Activated T-helper 17 cell treated with anti-CD3 and anti-CD28 coated beads, Interleukin-2, amount 50 U/mL, for 72 hours (primary cell): ENCODE measurements at regions not wholly inside any gene's neighbourhood (a gene's known extent, or its start where the extent isn't known, plus 50 kb on each side); places are given as distances from the start of the nearest gene placed in this dataset.

Experiments
- ATAC-seq: fragments of 150-1000 bp; cut with Tn5 transposase; replicated peaks from 2 replicates; pipeline ENCODE4 v1.10.0; 2021; ENCODE audit warnings: mild to moderate bottlenecking, moderate library complexity
- H3K27ac Mint-ChIP-seq: one replicate; pipeline ENCODE4 v1.8.0; 2022; ENCODE audit warnings: mixed read lengths
- H3K27me3 Mint-ChIP-seq: one replicate; pipeline ENCODE4 v1.8.0; 2022; ENCODE audit warnings: mixed read lengths
- H3K36me3 Mint-ChIP-seq: one replicate; pipeline ENCODE4 v1.8.0; 2022; ENCODE audit warnings: low read depth, mild to moderate bottlenecking, mixed read lengths
- H3K4me1 Mint-ChIP-seq: one replicate; pipeline ENCODE4 v1.8.0; 2022; ENCODE audit warnings: mixed read lengths
- H3K4me3 Mint-ChIP-seq: one replicate; pipeline ENCODE4 v1.8.0; 2022; ENCODE audit warnings: mild to moderate bottlenecking, mixed read lengths
- H3K9me3 Mint-ChIP-seq: one replicate; pipeline ENCODE4 v1.8.0; 2022; ENCODE audit warnings: mixed read lengths

GRCh38 chr3:64293121-64293520, 67.9 kb upstream of the PRICKLE2 start:
- Mint-ChIP-seq H3K36me3 (no peaks in the 10 kb centered on the region), H3K4me3 (no peak overlapping the region), H3K4me1 (no peaks in the 10 kb centered on the region), H3K27ac (no peak overlapping the region), H3K27me3 (peaks cover 3% of the 10 kb centered on the region), H3K9me3 (no peaks in the 10 kb centered on the region)
- no peak for ATAC-seq

- ATAC-seq = no peak
- H3K36me3 Mint-ChIP-seq = no peaks in the 10 kb centered on the region
- H3K4me3 Mint-ChIP-seq = no peak overlapping the region
- H3K27me3 Mint-ChIP-seq = peaks cover 3% of the 10 kb centered on the region
- H3K27ac Mint-ChIP-seq = no peak overlapping the region
- no peaks in the 10 kb centered on the region for H3K4me1 Mint-ChIP-seq
- H3K9me3 Mint-ChIP-seq = no peaks in the 10 kb centered on the region
Observed at GRCh38 chr3:64291956-64292355, 66.7 kb upstream of the PRICKLE2 start.

- Mint-ChIP-seq H3K9me3 (no peaks in the 10 kb centered on the region), H3K27me3 (peaks cover 3% of the 10 kb centered on the region), H3K36me3 (no peaks in the 10 kb centered on the region), H3K4me1 (no peaks in the 10 kb centered on the region), H3K4me3 (no peak overlapping the region), H3K27ac (no peak overlapping the region)
- ATAC-seq = no peak
Observed at GRCh38 chr3:64291345-64291744, 66.1 kb upstream of the PRICKLE2 start.

GRCh38 chr3:64290864-64291263, 65.6 kb upstream of the PRICKLE2 start:
- Mint-ChIP-seq H3K4me3 (no peak overlapping the region), H3K27ac (no peak overlapping the region), H3K27me3 (peaks cover 3% of the 10 kb centered on the region), H3K36me3 (no peaks in the 10 kb centered on the region), H3K4me1 (no peaks in the 10 kb centered on the region), H3K9me3 (no peaks in the 10 kb centered on the region)
- ATAC-seq = no peak

GRCh38 chr3:64290161-64290560, 64.9 kb upstream of the PRICKLE2 start:
- no peaks in the 10 kb centered on the region for H3K36me3 Mint-ChIP-seq
- H3K4me1 Mint-ChIP-seq = no peaks in the 10 kb centered on the region
- ATAC-seq = no peak
- no peak overlapping the region for H3K27ac Mint-ChIP-seq
- H3K4me3 Mint-ChIP-seq = no peak overlapping the region
- peaks cover 3% of the 10 kb centered on the region for H3K27me3 Mint-ChIP-seq
- no peaks in the 10 kb centered on the region for H3K9me3 Mint-ChIP-seq

GRCh38 chr3:64289622-64290021, 64.4 kb upstream of the PRICKLE2 start:
- H3K9me3 Mint-ChIP-seq = no peaks in the 10 kb centered on the region
- ATAC-seq = no peak
- H3K4me3 Mint-ChIP-seq = no peak overlapping the region
- H3K27me3 Mint-ChIP-seq = peaks cover 3% of the 10 kb centered on the region
- no peak overlapping the region for H3K27ac Mint-ChIP-seq
- H3K4me1 Mint-ChIP-seq = no peaks in the 10 kb centered on the region
- no peaks in the 10 kb centered on the region for H3K36me3 Mint-ChIP-seq

GRCh38 chr3:64278625-64279024, 53.4 kb upstream of the PRICKLE2 start:
- H3K9me3 Mint-ChIP-seq = no peaks in the 10 kb centered on the region
- no peak for ATAC-seq
- no peaks in the 10 kb centered on the region for H3K4me1 Mint-ChIP-seq
- no peak overlapping the region for H3K4me3 Mint-ChIP-seq
- peaks cover 4% of the 10 kb centered on the region for H3K27me3 Mint-ChIP-seq
- H3K36me3 Mint-ChIP-seq = no peaks in the 10 kb centered on the region
- no peak overlapping the region for H3K27ac Mint-ChIP-seq

- no peak overlapping the region for H3K27ac Mint-ChIP-seq
- no peak for ATAC-seq
Observed at GRCh38 chr3:64276131-64276530, 50.9 kb upstream of the PRICKLE2 start.

More at GRCh38 chr3:64276131-64276530, 50.9 kb upstream of the PRICKLE2 start:
- peaks cover 6% of the 10 kb centered on the region for H3K27me3 Mint-ChIP-seq
- no peak overlapping the region for H3K4me3 Mint-ChIP-seq
- no peaks in the 10 kb centered on the region for H3K36me3 Mint-ChIP-seq
- no peaks in the 10 kb centered on the region for H3K9me3 Mint-ChIP-seq
- H3K4me1 Mint-ChIP-seq = no peaks in the 10 kb centered on the region
